Skin of body (tissue), 1 donor: ENCODE measurements at regions not wholly inside any gene's neighbourhood (a gene's known extent, or its start where the extent isn't known, plus 50 kb on each side); places are given as distances from the start of the nearest gene placed in this dataset.

Experiments used
- DNase-seq: peaks from one replicate; lab custom pipeline; 2025; lab: John Stamatoyannopoulos, UW

DNA sequence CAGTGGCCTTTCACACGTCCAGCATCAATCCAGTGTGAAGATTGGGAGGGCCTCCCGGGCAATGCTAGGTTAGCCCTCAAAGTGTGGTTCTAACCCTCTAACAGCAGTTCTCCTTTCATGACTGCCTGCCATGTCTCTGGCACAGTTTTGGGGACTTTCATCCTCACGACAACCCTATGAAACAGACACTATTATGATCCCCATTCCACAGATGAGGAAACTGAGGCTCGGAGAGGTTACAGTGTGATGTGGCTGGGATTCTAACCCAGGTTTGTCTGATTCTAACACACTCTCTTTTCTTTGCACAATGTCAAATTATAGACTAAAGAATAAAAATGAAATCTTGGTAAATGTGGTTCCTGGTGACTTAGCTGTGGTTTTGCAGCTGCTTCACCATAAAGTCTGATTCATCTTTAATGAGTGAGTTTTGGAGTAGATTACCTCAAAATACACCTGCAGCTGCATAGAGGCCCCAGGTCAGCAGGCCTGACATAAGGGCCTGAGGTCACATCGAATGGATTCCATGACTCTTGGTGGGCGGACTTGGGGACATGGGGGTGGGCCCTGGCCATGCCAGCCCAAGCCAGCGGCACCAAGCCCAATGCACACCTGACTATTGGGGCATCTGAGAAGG, 214.4 kb downstream of the GLI2 start:
- DNase-seq = no peak

DNA sequence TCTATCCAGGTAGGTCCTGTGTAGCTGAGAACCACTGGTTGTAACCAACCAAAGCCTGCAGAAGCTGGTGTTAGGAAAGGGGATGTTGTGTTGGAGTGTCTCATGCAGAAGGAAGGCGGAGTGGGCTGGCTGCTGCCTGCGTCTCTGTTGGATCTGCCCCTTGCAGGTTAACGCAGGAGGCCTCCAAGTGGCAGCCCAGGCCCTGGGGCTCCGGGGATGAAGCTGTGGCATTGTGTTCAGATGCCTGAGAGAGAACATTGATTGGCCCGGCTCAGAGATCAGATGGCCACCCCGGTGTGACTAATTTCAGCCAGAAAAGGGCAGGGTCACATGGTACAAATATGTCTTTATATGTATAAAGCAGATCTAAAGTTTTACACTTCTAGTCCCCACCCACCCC, 216.0 kb downstream of the GLI2 start:
- no peak for DNase-seq

DNA sequence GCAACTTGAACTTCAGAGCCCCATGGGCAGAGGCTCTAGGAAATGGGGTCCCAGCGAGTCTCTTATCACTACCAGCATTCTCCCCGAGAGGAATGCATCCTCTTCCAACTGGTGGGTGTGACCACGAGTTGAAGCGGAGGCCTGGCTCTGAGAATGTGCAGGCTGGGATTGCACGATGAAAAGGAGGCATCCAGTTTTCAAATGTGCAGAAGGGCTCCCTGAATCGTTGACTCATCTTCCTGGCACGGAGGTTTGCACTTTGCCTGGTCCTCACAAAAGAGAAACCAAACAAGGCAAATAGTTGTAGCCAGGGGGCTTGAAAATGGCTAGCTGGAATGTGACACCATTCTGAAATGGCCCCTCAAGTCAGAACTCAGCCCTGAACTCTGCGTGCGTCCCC, 216.7 kb downstream of the GLI2 start:
- peak; percentile 36 for DNase-seq

DNA sequence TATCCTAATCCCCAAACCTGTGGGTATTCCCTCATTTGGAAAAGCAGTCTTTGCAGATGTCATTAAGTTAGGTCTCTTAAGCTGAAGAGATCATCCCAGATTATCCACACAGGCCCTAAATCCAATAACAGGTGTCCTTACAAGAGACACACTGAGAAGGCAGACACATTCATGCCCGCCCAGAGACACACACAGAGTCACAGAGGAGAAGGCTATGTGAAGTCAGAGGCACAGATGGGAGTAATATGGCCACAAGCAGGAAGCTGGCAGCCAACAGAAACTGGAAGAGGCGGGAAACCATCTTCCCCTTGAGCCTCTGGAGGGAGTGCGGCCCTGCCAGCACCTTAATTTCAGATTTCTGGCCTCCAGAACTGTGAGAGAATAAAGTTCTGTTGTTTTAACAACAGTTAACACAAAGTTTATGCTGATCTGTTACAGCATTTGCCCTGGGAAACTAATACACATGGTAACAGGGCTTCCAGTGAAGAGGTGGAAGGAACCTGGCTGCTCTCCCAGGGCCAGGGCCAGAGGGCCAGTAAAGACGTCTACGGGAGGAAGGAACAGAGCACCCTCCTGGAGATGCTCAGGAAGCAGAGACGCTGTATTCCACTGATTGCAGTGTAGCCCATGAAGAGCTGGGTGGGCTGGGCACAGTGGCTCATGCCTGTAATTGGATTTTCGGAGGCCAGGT, 217.5 kb downstream of the GLI2 start:
- DNase-seq = peak; percentile 26

DNA sequence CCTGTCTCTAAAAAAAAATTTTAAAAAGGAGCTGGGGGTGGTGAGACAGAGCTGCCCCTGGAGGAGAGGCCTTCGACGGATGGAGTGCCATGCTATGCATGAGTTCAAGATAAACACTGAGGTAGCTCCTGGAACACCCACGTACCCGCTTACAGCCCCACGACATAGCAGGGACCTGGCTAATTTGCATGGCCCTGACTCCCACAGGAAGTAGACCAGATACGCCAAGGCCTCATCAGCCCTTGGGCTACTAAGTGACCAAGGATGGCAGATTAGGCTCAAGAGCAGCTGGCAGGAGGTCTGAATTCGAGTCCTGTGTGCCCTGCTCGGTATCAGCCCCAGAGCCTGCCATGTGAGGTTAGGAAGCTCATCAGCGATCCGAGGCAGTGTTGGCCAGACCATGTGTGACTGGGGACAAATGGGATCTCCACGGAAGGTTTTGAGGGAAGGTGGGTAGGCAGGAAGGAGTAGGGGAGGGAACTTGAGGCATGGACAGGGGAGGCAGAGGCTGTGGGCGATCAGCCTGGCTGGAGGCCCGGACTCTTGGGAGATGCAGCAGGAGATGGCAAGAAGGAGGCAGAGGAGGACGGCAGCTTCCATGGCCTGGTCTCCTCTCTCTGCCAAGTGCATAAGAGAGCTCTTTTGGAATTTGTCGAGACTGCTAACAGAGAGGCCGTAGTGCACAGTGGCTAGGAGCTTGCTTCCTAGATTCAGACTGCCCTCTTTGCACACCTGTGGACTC, 218.3 kb downstream of the GLI2 start:
- DNase-seq = no peak

DNA sequence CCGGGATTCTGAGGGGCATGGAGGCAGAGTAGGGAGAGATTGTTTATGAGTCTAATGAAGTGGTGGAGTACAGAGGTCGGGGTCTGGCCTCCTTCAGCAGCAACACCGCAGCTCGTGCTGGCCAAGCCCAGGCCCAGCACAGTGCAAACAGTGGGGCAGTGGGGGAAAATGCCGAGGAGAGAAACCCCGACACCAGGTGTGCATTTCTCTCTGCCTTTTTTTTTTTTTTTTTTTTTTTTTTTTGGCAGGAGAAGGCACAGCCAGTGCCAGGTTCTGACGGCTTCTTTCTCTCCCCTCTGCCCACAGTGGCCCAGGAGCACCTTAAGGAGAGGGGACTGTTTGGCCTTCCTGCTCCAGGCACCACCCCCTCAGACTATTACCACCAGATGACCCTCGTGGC, 219.3 kb downstream of the GLI2 start:
- DNase-seq = no peak

DNA sequence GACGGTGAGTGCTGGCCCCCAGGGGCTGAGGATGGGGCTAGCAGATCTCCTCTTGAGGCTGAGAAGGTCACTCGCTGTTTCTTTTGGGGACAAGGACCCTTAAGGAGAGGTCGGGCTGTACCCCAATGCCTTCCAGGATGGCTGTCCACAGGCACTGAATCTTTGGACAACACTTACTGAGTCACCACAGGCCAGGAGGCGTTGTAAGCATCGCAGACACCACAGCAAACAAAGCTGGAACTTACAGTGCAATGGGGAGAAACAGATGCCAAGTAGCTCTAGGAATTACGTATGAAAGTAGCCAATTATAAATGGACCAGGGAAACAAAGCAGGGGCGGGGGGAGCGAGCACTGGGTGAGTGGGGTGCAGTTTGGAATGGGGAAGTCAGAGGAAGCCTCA, 219.8 kb downstream of the GLI2 start:
- no peak for DNase-seq

DNA sequence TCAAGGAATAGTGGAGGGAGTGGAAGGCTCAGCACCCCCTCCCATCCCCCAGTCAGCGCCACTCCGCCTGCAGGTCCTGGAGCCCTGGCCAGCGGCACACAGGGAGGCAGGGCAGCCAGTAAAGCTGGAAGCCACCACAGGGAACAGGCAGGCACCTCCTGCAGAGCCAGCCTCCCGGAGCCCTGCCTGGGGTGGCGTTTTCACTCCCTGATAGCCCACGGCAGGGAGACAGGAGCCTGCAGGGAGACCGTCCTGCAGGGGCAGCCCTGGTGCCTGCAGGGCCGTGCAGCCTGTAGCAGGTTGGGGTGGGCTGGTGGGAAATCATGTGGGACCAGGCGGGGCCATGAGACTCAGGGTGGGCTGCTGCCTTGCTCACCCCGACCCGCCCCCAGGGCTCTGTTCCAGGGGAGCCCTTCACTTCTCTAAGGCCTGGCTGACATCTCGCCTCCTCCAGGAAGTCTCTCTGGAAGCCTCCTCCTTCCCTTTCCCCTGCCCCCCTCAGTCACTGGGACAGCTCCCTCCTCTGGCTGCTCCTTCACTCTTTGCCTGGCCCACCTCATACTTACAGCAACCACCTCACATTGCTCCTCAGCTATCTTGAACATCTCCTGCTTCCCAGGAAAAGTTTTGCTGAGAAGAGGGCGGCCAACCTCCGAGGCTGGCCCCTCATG, 221.0 kb downstream of the GLI2 start:
- DNase-seq = no peak

DNA sequence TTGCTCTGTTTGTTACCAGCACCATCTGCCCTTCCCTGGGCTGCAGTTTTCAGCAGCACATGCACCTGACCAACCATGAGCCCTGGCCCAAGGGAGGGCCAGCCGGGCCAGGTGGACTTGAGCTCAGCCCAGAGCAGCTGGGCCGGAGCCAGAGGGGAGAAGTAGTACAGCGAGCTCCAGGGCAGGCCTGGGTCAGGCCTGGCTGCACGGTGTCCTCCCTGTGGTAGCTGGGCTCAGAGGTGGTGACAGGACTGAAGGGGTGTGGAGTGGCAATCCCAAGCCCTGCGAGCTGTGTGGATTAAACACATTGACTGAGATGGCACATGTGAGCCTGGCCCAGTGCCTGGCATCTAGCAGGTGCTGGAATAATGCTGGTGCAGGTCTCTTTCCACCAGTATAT, 222.2 kb downstream of the GLI2 start:
- DNase-seq = no peak

DNA sequence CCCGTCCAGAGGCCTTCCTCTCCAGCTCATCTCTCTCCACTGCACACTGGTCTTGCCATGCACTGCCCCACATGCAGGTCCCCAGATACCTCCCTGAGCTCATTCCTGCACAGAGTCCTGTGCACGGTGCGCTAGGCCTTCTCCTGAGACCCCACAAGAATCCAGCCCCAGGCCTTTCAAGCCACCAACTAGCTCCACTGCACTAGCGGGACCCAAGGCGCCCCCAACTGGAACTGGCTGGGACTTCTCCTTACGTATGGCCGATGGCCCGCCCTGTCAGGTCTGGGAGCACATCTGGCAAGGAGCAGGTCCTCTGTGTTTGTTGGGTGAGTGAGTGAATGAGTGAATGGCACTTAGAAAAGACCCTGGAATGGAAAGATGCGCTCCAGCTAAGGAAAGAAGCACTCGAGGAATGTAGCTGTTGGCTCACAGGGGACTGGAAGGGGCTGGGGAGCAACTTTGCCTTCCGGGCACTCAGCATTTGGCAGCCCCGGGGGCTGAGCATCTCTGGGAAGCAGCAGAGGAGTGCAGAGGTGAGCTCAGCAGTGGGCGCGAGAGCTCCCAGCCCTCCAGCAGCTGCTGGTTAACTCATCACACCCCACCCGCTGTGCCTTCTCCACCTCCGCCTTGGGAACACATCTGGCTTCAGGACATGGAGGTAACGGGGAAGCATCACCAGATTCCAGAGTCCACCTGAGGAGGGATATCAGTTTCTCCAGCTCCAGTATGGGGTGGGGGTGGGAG, 223.1 kb downstream of the GLI2 start:
- no peak for DNase-seq

DNA sequence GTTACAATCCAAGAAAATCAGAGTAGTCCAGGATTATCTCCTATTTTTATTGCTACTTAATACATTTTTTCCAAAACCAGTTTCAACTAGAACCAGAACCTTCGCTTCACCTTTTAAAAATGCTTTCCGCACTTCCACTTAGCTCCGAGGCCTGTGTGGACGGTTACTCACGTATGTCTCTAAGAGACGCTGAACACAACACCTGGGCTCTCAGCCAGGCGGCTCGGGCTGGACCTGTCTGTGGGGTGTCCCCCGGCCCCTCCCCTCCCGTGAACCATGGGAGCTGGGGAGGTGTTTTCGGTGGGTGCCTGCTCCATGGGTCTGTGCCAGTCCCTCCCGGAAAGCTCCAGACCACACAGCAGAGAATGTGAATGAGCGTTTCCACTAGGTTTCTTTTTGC, 223.8 kb downstream of the GLI2 start:
- no peak for DNase-seq

DNA sequence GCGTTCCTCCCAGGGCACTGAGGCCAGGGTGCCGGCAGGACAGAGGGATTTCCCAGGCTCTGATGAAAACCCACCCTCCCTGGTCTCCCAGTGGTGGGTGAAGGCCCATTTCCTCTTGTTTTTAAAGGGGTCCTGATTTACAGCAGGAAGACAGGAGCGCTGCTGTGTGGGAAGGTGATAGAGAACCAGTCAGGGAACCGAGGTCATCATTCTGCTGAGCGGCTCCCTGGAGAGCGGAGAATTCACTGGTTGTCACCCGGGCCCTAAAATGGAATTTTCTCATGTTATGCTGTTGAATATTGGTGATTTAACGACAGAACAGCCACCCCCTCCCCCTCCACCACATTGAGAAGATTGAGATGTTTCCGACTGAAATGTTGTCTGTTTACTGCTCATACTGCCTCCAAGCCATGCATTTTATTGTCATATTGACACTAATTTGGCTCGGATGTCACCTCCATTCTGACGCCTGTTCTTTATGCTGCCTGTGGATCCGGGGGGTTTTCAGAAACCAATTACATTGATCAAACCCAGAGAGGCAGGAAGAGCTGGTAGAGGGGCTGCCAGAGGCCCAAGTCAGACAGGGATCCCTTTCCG, 225.2 kb downstream of the GLI2 start:
- DNase-seq = no peak

DNA sequence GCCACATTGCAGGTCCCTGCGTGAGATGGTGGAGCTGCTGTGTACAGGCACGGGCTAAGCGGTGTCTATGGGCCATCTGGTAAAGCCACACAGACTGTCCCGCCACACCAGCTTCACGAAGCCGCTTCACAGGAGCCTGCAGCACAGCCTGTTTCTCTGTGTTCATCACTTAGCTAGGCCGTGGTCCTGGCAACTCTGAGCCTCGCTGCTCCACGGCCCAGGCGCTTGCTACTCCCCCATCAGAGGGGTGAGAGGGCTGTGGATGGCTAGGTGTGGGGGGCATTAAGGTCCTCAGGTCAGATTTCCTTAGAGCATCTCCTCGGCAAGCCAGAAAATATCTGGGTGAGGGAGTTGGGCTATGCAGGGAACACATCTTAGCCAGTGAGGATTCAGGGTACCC, 225.7 kb downstream of the GLI2 start:
- no peak for DNase-seq

DNA sequence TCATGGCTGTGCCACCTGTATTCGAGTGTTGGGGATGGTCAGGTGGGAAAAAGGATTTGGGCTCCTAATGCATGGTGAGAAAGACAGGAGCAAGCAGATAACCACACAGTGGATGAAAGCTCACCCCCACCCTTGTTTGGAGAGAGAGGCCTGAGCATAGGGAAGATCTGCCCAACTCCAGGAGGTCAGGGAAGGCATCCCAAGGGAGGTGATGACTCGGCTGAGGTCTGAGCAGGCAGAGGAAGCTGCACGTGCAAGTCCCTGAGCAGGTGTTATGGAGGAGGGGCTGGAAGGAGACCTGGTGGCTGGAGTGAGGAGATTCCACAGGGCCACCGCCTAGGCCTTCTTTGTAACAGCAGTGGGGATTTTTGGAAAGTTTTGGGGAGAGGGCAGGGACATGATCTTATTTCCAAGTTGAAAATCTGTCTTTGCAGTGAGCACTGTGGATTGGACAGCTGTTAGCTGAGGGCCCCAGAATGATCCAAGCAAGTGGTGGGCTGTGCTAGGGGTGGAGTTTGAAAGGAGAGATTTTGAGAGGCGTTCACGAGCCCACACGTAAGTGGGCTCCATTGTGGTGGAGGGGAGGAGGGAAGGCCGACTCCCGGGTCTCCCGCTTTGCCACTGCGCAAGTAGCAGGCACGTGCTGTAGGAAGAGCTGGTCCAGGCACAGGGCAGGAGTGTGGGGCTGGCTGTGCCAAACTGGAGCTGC, 228.5 kb downstream of the GLI2 start:
- no peak for DNase-seq

DNA sequence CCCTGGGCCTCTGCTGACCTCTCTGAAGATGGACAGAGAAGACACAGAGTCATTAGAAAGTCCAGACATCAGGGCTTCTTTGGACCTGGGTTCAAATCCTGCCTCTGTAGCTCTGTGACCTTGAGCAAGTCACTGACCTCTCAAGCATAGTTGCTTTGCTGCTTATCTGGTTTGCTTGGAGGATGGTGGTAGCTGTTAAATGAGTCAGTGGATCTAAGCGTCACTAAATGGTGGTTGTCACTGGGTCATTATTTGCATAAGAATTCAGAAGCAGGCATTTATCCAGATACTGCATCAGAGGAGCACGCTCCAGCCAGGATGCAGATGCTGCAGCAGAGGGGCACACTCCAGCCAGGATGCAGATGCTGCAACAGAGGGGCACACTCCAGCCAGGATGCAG, 229.2 kb downstream of the GLI2 start:
- no peak for DNase-seq

DNA sequence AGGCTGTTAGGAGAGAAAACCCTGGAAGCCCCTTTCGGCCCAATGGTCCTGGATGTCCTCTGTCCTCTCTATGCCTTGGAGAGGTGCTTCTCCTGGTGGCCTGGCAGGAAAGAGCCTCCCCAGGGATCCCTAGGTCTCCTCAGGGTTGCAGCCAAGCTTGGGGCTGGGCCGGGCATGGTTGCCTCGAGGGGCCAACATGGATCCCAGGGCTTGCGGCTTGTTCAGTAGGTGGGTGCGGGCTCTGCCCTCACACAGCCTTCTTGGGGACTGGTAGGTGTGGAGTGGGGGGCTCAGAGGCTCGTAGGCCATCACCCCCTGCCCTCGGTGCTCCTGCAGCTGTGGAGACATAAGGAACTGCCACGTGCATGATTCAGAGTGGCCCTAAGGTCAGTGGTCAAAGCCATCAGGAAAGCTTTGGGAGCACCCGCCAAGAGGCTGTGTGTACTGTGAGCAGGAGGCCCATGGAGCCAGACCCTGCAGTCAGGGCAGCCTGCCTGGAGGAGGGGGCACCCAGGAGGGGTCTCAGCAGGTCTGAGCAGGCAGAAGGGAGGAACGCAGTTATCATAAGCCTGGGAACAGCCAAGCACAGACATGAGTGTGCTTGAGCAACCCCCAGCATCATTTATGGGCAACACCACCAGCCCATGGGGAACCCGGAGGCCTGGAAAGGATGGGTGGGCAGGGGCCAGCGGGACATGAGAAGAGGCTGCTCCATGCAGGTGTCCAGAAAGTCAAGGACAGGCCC, 231.0 kb downstream of the GLI2 start:
- DNase-seq = no peak

DNA sequence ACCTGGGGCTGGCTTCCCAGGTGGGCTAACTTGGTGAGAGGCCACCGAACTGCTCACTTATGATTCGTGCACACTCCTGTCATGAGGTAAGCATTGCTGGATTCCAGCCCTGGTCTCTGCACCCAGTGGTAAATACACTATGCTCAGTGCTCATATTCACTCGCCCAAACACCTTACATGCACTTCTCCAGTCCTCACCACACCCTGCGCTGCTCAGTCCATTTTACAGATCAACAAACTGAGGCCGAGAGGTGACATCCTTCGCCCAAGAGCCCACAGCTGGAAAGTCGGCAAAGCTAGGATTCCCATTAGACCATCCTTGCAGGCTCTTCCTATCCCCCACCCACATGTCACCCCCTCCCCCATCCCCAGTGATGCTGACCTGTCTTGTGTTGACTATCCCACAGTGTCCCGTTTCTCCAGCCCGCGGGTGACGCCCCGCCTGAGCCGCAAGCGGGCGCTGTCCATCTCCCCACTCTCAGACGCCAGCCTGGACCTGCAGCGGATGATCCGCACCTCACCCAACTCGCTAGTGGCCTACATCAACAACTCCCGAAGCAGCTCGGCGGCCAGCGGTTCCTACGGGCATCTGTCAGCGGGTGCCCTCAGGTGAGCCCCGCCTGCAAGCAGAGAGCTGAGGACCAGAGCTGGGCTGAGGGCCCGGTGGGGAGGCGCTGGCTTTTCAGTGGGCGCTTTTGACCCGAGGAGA, 232.8 kb downstream of the GLI2 start:
- no peak for DNase-seq

DNA sequence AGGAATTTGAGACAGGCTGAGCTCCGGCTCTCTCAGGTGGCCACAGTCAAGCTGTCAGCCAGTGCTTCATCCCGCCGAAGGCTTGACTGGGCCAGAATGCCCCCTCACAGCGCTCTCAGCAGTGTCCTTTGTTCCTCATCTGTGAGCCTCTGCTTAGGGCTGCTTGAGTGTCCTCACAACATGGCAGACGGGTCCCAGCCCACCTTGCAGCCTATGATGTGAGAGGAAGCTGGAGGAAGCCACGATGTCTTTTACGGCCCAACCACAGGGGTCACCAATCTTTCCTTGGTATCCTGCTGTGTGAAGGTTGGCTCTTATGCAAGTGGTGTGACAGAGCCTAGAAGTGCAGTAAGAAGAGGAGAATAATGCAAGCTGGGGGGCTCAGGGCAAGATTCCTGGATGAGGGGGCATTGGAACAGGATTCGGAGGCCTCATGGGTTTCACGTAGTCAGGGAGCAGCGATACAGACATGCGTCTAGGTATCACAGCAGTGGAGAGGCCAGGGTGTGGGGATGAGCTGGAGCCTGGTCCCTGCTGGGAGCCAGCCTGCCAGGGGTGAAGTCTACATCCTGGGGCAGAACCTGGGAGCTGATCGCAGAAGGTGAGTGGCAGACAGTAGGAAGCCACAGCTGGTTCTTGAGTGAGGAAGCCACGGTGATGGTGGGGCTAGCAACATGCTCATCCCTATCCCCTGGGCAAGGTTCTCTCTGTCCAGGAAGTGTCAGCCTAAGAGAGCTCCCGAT, 234.1 kb downstream of the GLI2 start:
- DNase-seq = no peak
